Astrocyte of the cerebellum (primary cell): ENCODE measurements at regions not wholly inside any gene's neighbourhood (a gene's known extent, or its start where the extent isn't known, plus 50 kb on each side); places are given as distances from the start of the nearest gene placed in this dataset.
"Not testable (repeated sequence)": the region's sequence is repeated elsewhere in the genome, so short reads cannot be mapped to it uniquely, and the experiment has no call there.

Experiments used
- DNase-seq: peaks from one replicate; pipeline ENCODE4 v3.0.0-alpha.2; 2011; ENCODE audit warnings: low read depth
- H3K4me3 ChIP-seq: 2 replicates; pipeline ENCODE4 v1.5.1; 2011; ENCODE audit warnings: mild to moderate bottlenecking, low read depth, low read length, moderate library complexity
- CTCF ChIP-seq: IDR thresholded peaks from 2 replicates; pipeline ENCODE4 v1.5.1; 2012; ENCODE audit warnings: low read length, low read depth, moderate library complexity, mild to moderate bottlenecking; ENCODE audit errors: missing control alignments
- in situ Hi-C: cut with HindIII; loops from 2 replicates; pipeline ENCODE4 v1.10.0; 2017; ENCODE audit warnings: low sequenced_read_pairs

GRCh38 chr14:84323978-84324377, 1206.0 kb upstream of the FLRT2 start:
- no peak overlapping the region for H3K4me3 ChIP-seq
- in situ Hi-C loops: no loop called here
- TF ChIP-seq CTCF: no peak
- DNase-seq: no peak

DNA sequence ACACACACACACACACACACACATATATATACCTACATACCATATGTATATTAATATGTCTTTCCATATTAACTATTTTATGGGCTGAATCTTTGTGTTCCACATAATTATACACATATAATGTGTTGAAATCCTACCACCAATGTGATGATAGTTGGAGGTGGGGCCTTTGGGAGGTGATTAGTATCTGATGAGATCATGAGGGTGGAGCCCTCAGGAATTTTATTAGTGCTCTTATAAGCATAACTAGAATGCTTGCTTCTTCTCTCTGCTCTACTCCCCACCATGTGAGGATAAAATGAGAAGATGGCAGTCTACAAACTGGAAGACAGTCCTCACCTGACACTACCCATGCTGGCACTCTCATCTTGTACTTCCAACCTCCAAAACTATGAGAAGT, 1193.5 kb upstream of the FLRT2 start:
- no peak for DNase-seq
- H3K4me3 ChIP-seq: no peak overlapping the region
- in situ Hi-C loops: no loop called here
- no peak for TF ChIP-seq CTCF

DNA sequence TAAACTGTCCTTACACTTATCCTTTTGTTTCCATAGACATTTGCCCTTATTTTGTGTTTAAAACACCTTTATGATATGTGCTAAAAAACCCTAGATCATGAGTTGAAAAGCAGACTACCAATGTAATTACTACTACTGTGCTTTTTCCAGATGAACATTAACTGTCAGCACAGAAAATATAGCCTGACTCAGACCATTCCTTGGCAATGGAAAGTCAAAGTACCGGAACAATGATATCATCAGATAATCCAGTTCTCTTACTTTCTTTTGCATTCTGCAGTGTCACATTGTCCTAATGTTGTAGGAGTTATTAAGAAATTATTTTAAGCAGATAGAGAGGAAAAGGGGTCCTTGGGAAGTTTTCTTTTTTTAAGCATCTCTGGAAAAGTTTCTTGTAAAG, 1189.0 kb upstream of the FLRT2 start:
- H3K4me3 ChIP-seq: no peak overlapping the region
- no peak for DNase-seq
- in situ Hi-C loops: no loop called here
- TF ChIP-seq CTCF: no peak

DNA sequence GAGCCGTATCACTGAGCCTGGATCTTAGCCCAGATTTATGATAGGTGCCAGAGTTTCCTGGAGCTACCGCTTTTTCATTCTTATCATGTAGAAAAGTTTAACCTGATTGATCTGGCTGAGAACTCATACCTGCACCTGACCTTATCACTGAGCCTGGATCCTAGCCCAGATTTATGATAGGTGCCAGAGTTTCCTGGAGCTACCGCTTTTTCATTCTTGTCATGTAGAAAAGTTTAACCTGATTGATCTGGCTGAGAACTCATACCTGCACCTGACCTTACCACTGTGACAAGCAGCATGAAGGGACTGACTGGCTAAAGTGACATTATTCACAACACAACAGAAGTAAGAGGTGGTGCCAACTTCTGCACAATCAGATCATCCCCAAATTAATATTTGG, 1188.1 kb upstream of the FLRT2 start:
- H3K4me3 ChIP-seq, DNase-seq, in situ Hi-C loops: not testable (repeated sequence)

DNA sequence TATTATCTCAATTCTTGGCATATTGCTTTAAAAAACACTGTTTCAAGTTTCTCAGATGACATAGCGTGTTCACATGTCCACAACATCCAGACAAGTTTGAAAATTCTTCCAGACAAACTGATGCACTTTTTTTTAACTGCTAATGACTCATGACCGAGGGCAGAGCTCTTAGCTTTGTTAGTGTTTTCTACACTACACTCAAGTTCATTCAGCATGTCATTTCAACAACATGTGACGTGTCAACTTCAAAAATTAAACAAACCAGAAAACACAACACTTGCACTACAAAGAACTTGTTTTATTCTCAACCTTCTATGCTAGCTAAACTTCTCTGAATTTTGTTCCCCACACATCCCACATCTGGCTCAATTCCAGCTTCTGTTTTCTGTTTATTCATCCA, 1186.3 kb upstream of the FLRT2 start:
- in situ Hi-C loops: no loop called here
- no peak for TF ChIP-seq CTCF
- DNase-seq: no peak
- H3K4me3 ChIP-seq: no peak overlapping the region

DNA sequence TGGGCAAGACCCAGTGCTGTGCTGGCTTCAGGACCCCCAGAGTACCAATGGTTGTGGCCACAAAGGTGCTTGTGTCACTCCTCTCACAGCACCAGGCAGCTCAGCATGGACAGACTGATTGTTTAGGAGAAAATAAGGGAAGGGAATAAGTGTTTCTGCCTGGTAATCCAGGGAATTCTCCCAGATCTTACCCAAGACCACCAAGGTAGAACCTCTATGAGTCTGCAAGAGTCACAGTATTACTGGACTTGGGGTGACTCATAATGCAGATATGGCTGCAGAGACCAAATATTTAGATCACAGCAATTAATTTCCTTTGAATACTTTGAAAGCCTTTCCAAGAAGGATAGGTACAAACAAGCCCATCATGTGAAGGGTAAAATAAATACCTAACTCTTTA, 1178.3 kb upstream of the FLRT2 start:
- DNase-seq: no peak
- TF ChIP-seq CTCF: no peak
- in situ Hi-C loops: no loop called here
- no peak overlapping the region for H3K4me3 ChIP-seq

- in situ Hi-C loops: no loop called here
- no peak overlapping the region for H3K4me3 ChIP-seq
- TF ChIP-seq CTCF: no peak
- DNase-seq: no peak
These were observed 1168.5 kb upstream of the FLRT2 start for GRCh38 chr14:84361476-84361875.
